ENCODE measurements at regions not wholly inside any gene's neighbourhood (a gene's known extent, or its start where the extent isn't known, plus 50 kb on each side); places are given as distances from the start of the nearest gene placed in this dataset.

GRCh38 chr4:83819582-83819981, 283.7 kb downstream of the GPAT3 start:
- TF ChIP-seq CTCF (IDR thresholded peaks at IDR 0.05): no peak
- no peak for TF ChIP-seq POLR2A (IDR thresholded peaks at IDR 0.05)

All from vagina (tissue), 2 donors.